Natural killer cell (primary cell): ENCODE measurements at regions not wholly inside any gene's neighbourhood (a gene's known extent, or its start where the extent isn't known, plus 50 kb on each side); places are given as distances from the start of the nearest gene placed in this dataset.

ENCODE experiments used
- ATAC-seq, 3 donors: fragments of 150-1000 bp in 2 of 3; fragments of 200-7000 bp in 1 of 3; cut with Tn5 transposase; 1 replicate in 1 of 3; 2 replicates in 2 of 3; pipeline ENCODE4 v1.10.0; 2021; ENCODE audit warnings: mild to moderate bottlenecking in 2 of 3, moderate library complexity in 2 of 3
- DNase-seq, 2 donors: peaks; one replicate each; pipeline versions ENCODE4 v3.0.0 to v3.0.0-alpha.2; 2013 to 2021; ENCODE audit warnings: mixed read lengths in 1 of 2
- H3K27ac ChIP-seq: one replicate; pipeline ENCODE4 v1.5.1; 2013; ENCODE audit warnings: mild to moderate bottlenecking, low read length
- H3K27me3 ChIP-seq: one replicate; pipeline ENCODE4 v1.6.1; 2013; ENCODE audit warnings: low read length; ENCODE audit not compliant: control insufficient read depth, insufficient read depth
- H3K36me3 ChIP-seq: one replicate; pipeline ENCODE4 v1.6.1; 2013; ENCODE audit warnings: low read length; ENCODE audit not compliant: control insufficient read depth, insufficient read depth
- H3K4me1 ChIP-seq: one replicate; pipeline ENCODE4 v1.6.1; 2013; ENCODE audit warnings: low read length; ENCODE audit not compliant: control insufficient read depth, insufficient read depth
- H3K4me3 ChIP-seq: one replicate; pipeline ENCODE4 v1.5.1; 2013; ENCODE audit warnings: low read length
- H3K9me3 ChIP-seq: one replicate; pipeline ENCODE4 v1.6.1; 2013; ENCODE audit warnings: low read length; ENCODE audit not compliant: control insufficient read depth, insufficient read depth
- H3K27ac Mint-ChIP-seq, 2 donors: one replicate each; pipeline ENCODE4 v1.8.0; 2022; ENCODE audit warnings: mild to moderate bottlenecking in 2 of 2, mixed read lengths in 2 of 2, moderate library complexity in 1 of 2
- H3K27me3 Mint-ChIP-seq, 2 donors: one replicate each; pipeline ENCODE4 v1.8.0; 2022; ENCODE audit warnings: low read depth in 2 of 2, mixed read lengths in 2 of 2
- H3K36me3 Mint-ChIP-seq: one replicate; pipeline ENCODE4 v1.8.0; 2022; ENCODE audit warnings: mixed read lengths
- H3K4me1 Mint-ChIP-seq, 2 donors: one replicate each; pipeline ENCODE4 v1.8.0; 2022; ENCODE audit warnings: mixed read lengths in 2 of 2
- H3K4me3 Mint-ChIP-seq: one replicate; pipeline ENCODE4 v1.8.0; 2022; ENCODE audit warnings: mild to moderate bottlenecking, moderate library complexity, mixed read lengths
- H3K9me3 Mint-ChIP-seq, 2 donors: one replicate each; pipeline ENCODE4 v1.8.0; 2022; ENCODE audit warnings: mixed read lengths in 2 of 2
- CTCF ChIP-seq: fragments of 200-600 bp; IDR thresholded peaks from one replicate; pipeline ENCODE4 v1.8.0; 2022; ENCODE audit warnings: antibody characterized with exemption
- WGBS: methylation state at CpG from one replicate; pipeline ENCODE4 v1.1.7; 2013; ENCODE audit warnings: missing lambda C conversion rate; ENCODE audit not compliant: insufficient coverage; 5-methylcytosine and 5-hydroxymethylcytosine counted together
- intact Hi-C: fragments of 100-400 bp; cut with micrococcal nuclease; formaldehyde crosslinking; loops from one replicate; pipeline ENCODE4 v1.14.2; 2022

- H3K4me1 Mint-ChIP-seq = no peaks in the 10 kb centered on the region
- H3K4me1 ChIP-seq = no peaks in the 10 kb centered on the region
- peaks cover 5 to 6% of the 10 kb centered on the region in 2 donors for H3K9me3 Mint-ChIP-seq
- H3K9me3 ChIP-seq = peaks cover 2% of the 10 kb centered on the region
- H3K4me3 ChIP-seq = no peak overlapping the region
- no peak for TF ChIP-seq CTCF
- 73% methylated on average over 5 of the region's 5 CpGs for WGBS
- H3K36me3 ChIP-seq = no peaks in the 10 kb centered on the region
- no peaks in the 10 kb centered on the region for H3K36me3 Mint-ChIP-seq
- H3K27me3 Mint-ChIP-seq = no peaks in the 10 kb centered on the region
- H3K27me3 ChIP-seq = no peaks in the 10 kb centered on the region
- no peak for DNase-seq
- H3K27ac ChIP-seq = no peak overlapping the region
- ATAC-seq = no peak
- intact Hi-C loops = no loop called here
- H3K27ac Mint-ChIP-seq = no peak overlapping the region
- H3K4me3 Mint-ChIP-seq = no peak overlapping the region
Measured at GRCh38 chr14:48853159-48853558, 733.0 kb downstream of the RPS29 start.

- H3K4me1 Mint-ChIP-seq = no peaks in the 10 kb centered on the region
- no peak for ATAC-seq
- intact Hi-C loops = no loop called here
- DNase-seq = no peak
- no peak for TF ChIP-seq CTCF
- peaks cover 2% of the 10 kb centered on the region for H3K9me3 ChIP-seq
- WGBS = no CpG with 5 or more reads among the region's 2 CpGs
- H3K27ac Mint-ChIP-seq = no peak overlapping the region
- no peak overlapping the region for H3K4me3 Mint-ChIP-seq
- H3K4me1 ChIP-seq = no peaks in the 10 kb centered on the region
- peaks cover 8 to 12% of the 10 kb centered on the region in 2 donors for H3K9me3 Mint-ChIP-seq
- H3K27me3 ChIP-seq = no peaks in the 10 kb centered on the region
- H3K36me3 ChIP-seq = no peaks in the 10 kb centered on the region
- no peak overlapping the region for H3K27ac ChIP-seq
- H3K27me3 Mint-ChIP-seq = no peaks in the 10 kb centered on the region
- no peaks in the 10 kb centered on the region for H3K36me3 Mint-ChIP-seq
- H3K4me3 ChIP-seq = no peak overlapping the region
Measured at GRCh38 chr14:48849741-48850322, 736.3 kb downstream of the RPS29 start.

GRCh38 chr14:48842785-48843184, 743.4 kb downstream of the RPS29 start:
- 90% methylated on average over 1 of the region's 2 CpGs for WGBS
- no peaks in the 10 kb centered on the region for H3K36me3 Mint-ChIP-seq
- Histone ChIP-seq H3K27me3 (no peaks in the 10 kb centered on the region), H3K9me3 (no peaks in the 10 kb centered on the region), H3K27ac (no peak overlapping the region), H3K4me3 (no peak overlapping the region), H3K36me3 (no peaks in the 10 kb centered on the region), H3K4me1 (no peaks in the 10 kb centered on the region)
- ATAC-seq = no peak
- H3K27ac Mint-ChIP-seq = no peak overlapping the region
- no peaks in the 10 kb centered on the region for H3K4me1 Mint-ChIP-seq
- no peaks in the 10 kb centered on the region for H3K27me3 Mint-ChIP-seq
- H3K9me3 Mint-ChIP-seq = peaks cover 10 to 14% of the 10 kb centered on the region in 2 donors
- no peak for DNase-seq
- no peak overlapping the region for H3K4me3 Mint-ChIP-seq
- TF ChIP-seq CTCF = no peak
- intact Hi-C loops = no loop called here

- Mint-ChIP-seq H3K4me1 (no peaks in the 10 kb centered on the region), H3K27me3 (no peaks in the 10 kb centered on the region), H3K36me3 (no peaks in the 10 kb centered on the region), H3K27ac (no peak overlapping the region), H3K9me3 (peaks cover 11 to 12% of the 10 kb centered on the region in 2 donors), H3K4me3 (no peak overlapping the region)
- Histone ChIP-seq H3K4me3 (no peak overlapping the region), H3K27me3 (no peaks in the 10 kb centered on the region), H3K4me1 (no peaks in the 10 kb centered on the region), H3K27ac (no peak overlapping the region), H3K9me3 (no peaks in the 10 kb centered on the region), H3K36me3 (no peaks in the 10 kb centered on the region)
- DNase-seq = no peak
- intact Hi-C loops = no loop called here
- ATAC-seq = no peak
- 100% methylated on average over 3 of the region's 3 CpGs for WGBS
- no peak for TF ChIP-seq CTCF
Measured at GRCh38 chr14:48826058-48826457, 760.1 kb downstream of the RPS29 start.
